SK-N-SH treated with all-trans-retinoic acid at 6 μM for 48 hours (cell line): ENCODE measurements at regions not wholly inside any gene's neighbourhood (a gene's known extent, or its start where the extent isn't known, plus 50 kb on each side); places are given as distances from the start of the nearest gene placed in this dataset.
"Not testable (repeated sequence)": the region's sequence is repeated elsewhere in the genome, so short reads cannot be mapped to it uniquely, and the experiment has no call there.

Experiments used
- ATAC-seq: fragments of 200-7000 bp; cut with Tn5 transposase; 3 replicates; pipeline ENCODE4 v1.9.1; 2020; ENCODE audit warnings: mild to moderate bottlenecking, moderate library complexity
- ARNTL ChIP-seq: fragments of 450-650 bp; formaldehyde crosslinking; IDR thresholded peaks from 2 replicates; pipeline ENCODE4 v1.5.0; 2020; ENCODE audit warnings: low read depth, mild to moderate bottlenecking, moderate library complexity, borderline replicate concordance
- BACH2 ChIP-seq: fragments of 250-450 bp; sonication (Bioruptor Pico); IDR thresholded peaks from 2 replicates; pipeline ENCODE4 v1.9.0; 2021; ENCODE audit warnings: mild to moderate bottlenecking, borderline replicate concordance
- CREB5 ChIP-seq: fragments of 250-450 bp; sonication (Bioruptor Pico); IDR thresholded peaks from 2 replicates; pipeline ENCODE4 v1.5.1; 2020; ENCODE audit warnings: low read depth, mild to moderate bottlenecking, moderate library complexity
- CSDC2 ChIP-seq: fragments of 250-450 bp; sonication (Bioruptor Pico); IDR thresholded peaks from 2 replicates; pipeline ENCODE4 v1.5.0; 2020; ENCODE audit warnings: mild to moderate bottlenecking, moderate library complexity
- ESRRG ChIP-seq: fragments of 250-450 bp; sonication (Bioruptor Pico); IDR thresholded peaks from 2 replicates; pipeline ENCODE4 v1.6.1; 2021; ENCODE audit warnings: mild to moderate bottlenecking
- GLIS3 ChIP-seq: fragments of 250-450 bp; sonication (Bioruptor Pico); IDR thresholded peaks from 2 replicates; pipeline ENCODE4 v1.5.0; 2020; ENCODE audit warnings: mild to moderate bottlenecking, moderate library complexity
- ISL1 ChIP-seq: fragments of 250-450 bp; sonication (Bioruptor Pico); IDR thresholded peaks from 2 replicates; pipeline ENCODE4 v2.1.2; 2022; ENCODE audit warnings: mild to moderate bottlenecking, moderate library complexity
- OSR1 ChIP-seq: fragments of 250-450 bp; sonication (Bioruptor Pico); IDR thresholded peaks from 2 replicates; pipeline ENCODE4 v1.8.0; 2022; ENCODE audit warnings: moderate library complexity, mild to moderate bottlenecking, inconsistent platforms
- PPARA ChIP-seq: fragments of 250-450 bp; sonication (Bioruptor Pico); IDR thresholded peaks from 2 replicates; pipeline ENCODE4 v1.5.0; 2020; ENCODE audit warnings: mild to moderate bottlenecking, borderline replicate concordance
- RARB ChIP-seq: fragments of 250-450 bp; sonication (Bioruptor Pico); IDR thresholded peaks from 2 replicates; pipeline ENCODE4 v1.8.0; 2021; ENCODE audit warnings: mild to moderate bottlenecking, moderate library complexity
- SNAI2 ChIP-seq: fragments of 250-450 bp; sonication (Bioruptor Pico); IDR thresholded peaks from 2 replicates; pipeline ENCODE4 v1.5.0; 2020; ENCODE audit warnings: mild to moderate bottlenecking, moderate library complexity
- TCF4 ChIP-seq: fragments of 250-450 bp; sonication (Bioruptor Pico); IDR thresholded peaks from 2 replicates; pipeline ENCODE4 v1.8.0; 2021; ENCODE audit warnings: mild to moderate bottlenecking, moderate library complexity, borderline replicate concordance
- TOX ChIP-seq: fragments of 250-450 bp; sonication (Bioruptor Pico); IDR thresholded peaks from 2 replicates; pipeline ENCODE4 v1.8.0; 2021; ENCODE audit warnings: mild to moderate bottlenecking, moderate library complexity, borderline replicate concordance
- ZC3H10 ChIP-seq: fragments of 250-450 bp; sonication (Bioruptor Pico); IDR thresholded peaks from 2 replicates; pipeline ENCODE4 v1.5.1; 2021; ENCODE audit warnings: mild to moderate bottlenecking, moderate library complexity
- ZFP3 ChIP-seq: fragments of 250-450 bp; sonication (Bioruptor Pico); IDR thresholded peaks from 2 replicates; pipeline ENCODE4 v1.5.0; 2020; ENCODE audit warnings: mild to moderate bottlenecking, moderate library complexity
- ZFP30 ChIP-seq: fragments of 450-650 bp; formaldehyde crosslinking; IDR thresholded peaks from 2 replicates; pipeline ENCODE4 v1.5.0; 2022; ENCODE audit warnings: mild to moderate bottlenecking, moderate library complexity
- ZNF565 ChIP-seq: fragments of 450-650 bp; formaldehyde crosslinking; conservative IDR thresholded peaks from 2 replicates; pipeline ENCODE4 v1.5.0; 2020; ENCODE audit warnings: low read depth, mild to moderate bottlenecking, moderate library complexity
- ZNF70 ChIP-seq: fragments of 450-650 bp; formaldehyde crosslinking; IDR thresholded peaks from 2 replicates; pipeline ENCODE4 v1.5.0; 2020; ENCODE audit warnings: mild to moderate bottlenecking, moderate library complexity
- ZNF8 ChIP-seq: fragments of 450-650 bp; formaldehyde crosslinking; IDR thresholded peaks from 2 replicates; pipeline ENCODE4 v1.5.0; 2020; ENCODE audit warnings: mild to moderate bottlenecking, moderate library complexity
- TF ChIP-seq, protein P1 (sequence below): fragments of 250-450 bp; sonication (Bioruptor Pico); IDR thresholded peaks from 2 replicates; pipeline ENCODE4 v1.8.0; 2021; ENCODE audit warnings: low read depth, mild to moderate bottlenecking, moderate library complexity, borderline replicate concordance
- TF ChIP-seq, protein P2 (sequence below): fragments of 250-450 bp; sonication (Bioruptor Pico); IDR thresholded peaks from 2 replicates; pipeline ENCODE4 v1.5.1; 2021; ENCODE audit warnings: mild to moderate bottlenecking, moderate library complexity
- TF ChIP-seq, protein P3 (sequence below): fragments of 250-450 bp; sonication (Bioruptor Pico); IDR thresholded peaks from 2 replicates; pipeline ENCODE4 v1.5.0; 2020; ENCODE audit warnings: mild to moderate bottlenecking, moderate library complexity

- no peak for ATAC-seq
Observed at GRCh38 chr6:119727504-119728219, 378.1 kb upstream of the MAN1A1 start.

GRCh38 chr6:119726912-119727311 lies 377.4 kb upstream of the MAN1A1 start:
- ATAC-seq: not testable (repeated sequence)

More at GRCh38 chr6:119727504-119728219, 378.1 kb upstream of the MAN1A1 start:
- TF ChIP-seq CSDC2 (no peak), ZNF70 (CRISPR knock-in tag) (no peak), ZNF8 (CRISPR knock-in tag) (no peak), CREB5 (CRISPR knock-in tag) (no peak), ISL1 (CRISPR knock-in tag) (no peak), ZC3H10 (CRISPR knock-in tag) (no peak), TOX (CRISPR knock-in tag) (no peak), ESRRG (CRISPR knock-in tag) (no peak)
- TF ChIP-seq, protein P1, sequence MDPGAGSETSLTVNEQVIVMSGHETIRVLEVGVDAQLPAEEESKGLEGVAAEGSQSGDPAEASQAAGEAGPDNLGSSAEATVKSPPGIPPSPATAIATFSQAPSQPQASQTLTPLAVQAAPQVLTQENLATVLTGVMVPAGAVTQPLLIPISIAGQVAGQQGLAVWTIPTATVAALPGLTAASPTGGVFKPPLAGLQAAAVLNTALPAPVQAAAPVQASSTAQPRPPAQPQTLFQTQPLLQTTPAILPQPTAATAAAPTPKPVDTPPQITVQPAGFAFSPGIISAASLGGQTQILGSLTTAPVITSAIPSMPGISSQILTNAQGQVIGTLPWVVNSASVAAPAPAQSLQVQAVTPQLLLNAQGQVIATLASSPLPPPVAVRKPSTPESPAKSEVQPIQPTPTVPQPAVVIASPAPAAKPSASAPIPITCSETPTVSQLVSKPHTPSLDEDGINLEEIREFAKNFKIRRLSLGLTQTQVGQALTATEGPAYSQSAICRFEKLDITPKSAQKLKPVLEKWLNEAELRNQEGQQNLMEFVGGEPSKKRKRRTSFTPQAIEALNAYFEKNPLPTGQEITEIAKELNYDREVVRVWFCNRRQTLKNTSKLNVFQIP (CRISPR knock-in tag): no peak

GRCh38 chr6:119726086-119726485 lies 376.5 kb upstream of the MAN1A1 start:
- ATAC-seq: no peak
- TF ChIP-seq ISL1 (CRISPR knock-in tag) (no peak), ESRRG (CRISPR knock-in tag) (no peak), BACH2 (CRISPR knock-in tag) (no peak), CREB5 (CRISPR knock-in tag) (no peak), GLIS3 (CRISPR knock-in tag) (no peak), ZNF565 (CRISPR knock-in tag) (no peak), TCF4 (CRISPR knock-in tag) (no peak), ZNF8 (CRISPR knock-in tag) (no peak), PPARA (CRISPR knock-in tag) (no peak), ARNTL (CRISPR knock-in tag) (no peak), SNAI2 (CRISPR knock-in tag) (no peak), ZC3H10 (CRISPR knock-in tag) (no peak), OSR1 (CRISPR knock-in tag) (no peak), TOX (CRISPR knock-in tag) (no peak), ZNF70 (CRISPR knock-in tag) (no peak)
- TF ChIP-seq, protein P1 (CRISPR knock-in tag): no peak
- TF ChIP-seq, protein P2, sequence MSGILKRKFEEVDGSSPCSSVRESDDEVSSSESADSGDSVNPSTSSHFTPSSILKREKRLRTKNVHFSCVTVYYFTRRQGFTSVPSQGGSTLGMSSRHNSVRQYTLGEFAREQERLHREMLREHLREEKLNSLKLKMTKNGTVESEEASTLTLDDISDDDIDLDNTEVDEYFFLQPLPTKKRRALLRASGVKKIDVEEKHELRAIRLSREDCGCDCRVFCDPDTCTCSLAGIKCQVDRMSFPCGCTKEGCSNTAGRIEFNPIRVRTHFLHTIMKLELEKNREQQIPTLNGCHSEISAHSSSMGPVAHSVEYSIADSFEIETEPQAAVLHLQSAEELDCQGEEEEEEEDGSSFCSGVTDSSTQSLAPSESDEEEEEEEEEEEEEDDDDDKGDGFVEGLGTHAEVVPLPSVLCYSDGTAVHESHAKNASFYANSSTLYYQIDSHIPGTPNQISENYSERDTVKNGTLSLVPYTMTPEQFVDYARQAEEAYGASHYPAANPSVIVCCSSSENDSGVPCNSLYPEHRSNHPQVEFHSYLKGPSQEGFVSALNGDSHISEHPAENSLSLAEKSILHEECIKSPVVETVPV (CRISPR knock-in tag): no peak

GRCh38 chr6:119720160-119720559 lies 370.6 kb upstream of the MAN1A1 start:
- peak; percentile 69 for ATAC-seq
- TF ChIP-seq, protein P1 (CRISPR knock-in tag): no peak
- TF ChIP-seq RARB (CRISPR knock-in tag) (no peak), BACH2 (CRISPR knock-in tag) (no peak), ZNF565 (CRISPR knock-in tag) (no peak), PPARA (CRISPR knock-in tag) (no peak), ARNTL (CRISPR knock-in tag) (no peak), CSDC2 (no peak), SNAI2 (CRISPR knock-in tag) (no peak), ZFP30 (CRISPR knock-in tag) (no peak), ZFP3 (CRISPR knock-in tag) (no peak)
- TF ChIP-seq, protein P3, sequence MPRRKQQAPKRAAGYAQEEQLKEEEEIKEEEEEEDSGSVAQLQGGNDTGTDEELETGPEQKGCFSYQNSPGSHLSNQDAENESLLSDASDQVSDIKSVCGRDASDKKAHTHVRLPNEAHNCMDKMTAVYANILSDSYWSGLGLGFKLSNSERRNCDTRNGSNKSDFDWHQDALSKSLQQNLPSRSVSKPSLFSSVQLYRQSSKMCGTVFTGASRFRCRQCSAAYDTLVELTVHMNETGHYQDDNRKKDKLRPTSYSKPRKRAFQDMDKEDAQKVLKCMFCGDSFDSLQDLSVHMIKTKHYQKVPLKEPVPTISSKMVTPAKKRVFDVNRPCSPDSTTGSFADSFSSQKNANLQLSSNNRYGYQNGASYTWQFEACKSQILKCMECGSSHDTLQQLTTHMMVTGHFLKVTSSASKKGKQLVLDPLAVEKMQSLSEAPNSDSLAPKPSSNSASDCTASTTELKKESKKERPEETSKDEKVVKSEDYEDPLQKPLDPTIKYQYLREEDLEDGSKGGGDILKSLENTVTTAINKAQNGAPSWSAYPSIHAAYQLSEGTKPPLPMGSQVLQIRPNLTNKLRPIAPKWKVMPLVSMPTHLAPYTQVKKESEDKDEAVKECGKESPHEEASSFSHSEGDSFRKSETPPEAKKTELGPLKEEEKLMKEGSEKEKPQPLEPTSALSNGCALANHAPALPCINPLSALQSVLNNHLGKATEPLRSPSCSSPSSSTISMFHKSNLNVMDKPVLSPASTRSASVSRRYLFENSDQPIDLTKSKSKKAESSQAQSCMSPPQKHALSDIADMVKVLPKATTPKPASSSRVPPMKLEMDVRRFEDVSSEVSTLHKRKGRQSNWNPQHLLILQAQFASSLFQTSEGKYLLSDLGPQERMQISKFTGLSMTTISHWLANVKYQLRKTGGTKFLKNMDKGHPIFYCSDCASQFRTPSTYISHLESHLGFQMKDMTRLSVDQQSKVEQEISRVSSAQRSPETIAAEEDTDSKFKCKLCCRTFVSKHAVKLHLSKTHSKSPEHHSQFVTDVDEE (CRISPR knock-in tag): no peak
